ENCODE measurements at regions not wholly inside any gene's neighbourhood (a gene's known extent, or its start where the extent isn't known, plus 50 kb on each side); places are given as distances from the start of the nearest gene placed in this dataset.

- Histone ChIP-seq H3K9ac (ENCODE audit: insufficient read depth, low read length) (no peak overlapping the region), H3K27me3 (ENCODE audit: control insufficient read depth, insufficient read depth, low read length) (no peaks in the 10 kb centered on the region), H3K9me3 (ENCODE audit: control insufficient read depth, insufficient read depth, low read depth, low read length) (no peaks in the 10 kb centered on the region), H3K36me3 (ENCODE audit: control insufficient read depth, insufficient read depth, low read length) (no peaks in the 10 kb centered on the region), H3K27ac (ENCODE audit: insufficient read depth, low read length) (no peak overlapping the region), H4K20me1 (ENCODE audit: control insufficient read depth, extremely low read depth, insufficient read depth, low read length) (no peaks in the 10 kb centered on the region), H2AFZ (ENCODE audit: low read length) (no peak overlapping the region), H3K4me3 (replicated peaks in 1 of 4; ENCODE audit: control extremely low read depth in 1 of 4, insufficient read depth in 1 of 4, low read depth in 3 of 4, low read length in 4 of 4) (no peak overlapping the region), H3K4me1 (ENCODE audit: control insufficient read depth, extremely low read depth, insufficient read depth, low read length) (peaks cover 2% of the 10 kb centered on the region), H3K4me2 (ENCODE audit: extremely low read depth, insufficient read depth, low read length) (no peak overlapping the region), H3K79me2 (ENCODE audit: control insufficient read depth, insufficient read depth, low read length) (no peaks in the 10 kb centered on the region)
- no peak for TF ChIP-seq EZH2 (IDR thresholded peaks at IDR 0.05; ENCODE audit: low read length, missing control alignments)
- no peak for TF ChIP-seq CTCF (conservative IDR thresholded peaks at IDR 0.05 in 1 of 2, IDR thresholded peaks at IDR 0.05 in 1 of 2; ENCODE audit: low read depth in 1 of 2, low read length in 2 of 2)
- no peak for DNase-seq (ENCODE audit: low read depth in 2 of 2)
Measured at GRCh38 chr2:37836270-37836669, 88.8 kb upstream of the RMDN2 start.

GRCh38 chr2:37836711-37837110 lies 88.4 kb upstream of the RMDN2 start:
- DNase-seq (ENCODE audit: low read depth in 2 of 2): no peak
- H4K20me1 ChIP-seq (ENCODE audit: control insufficient read depth, extremely low read depth, insufficient read depth, low read length): no peaks in the 10 kb centered on the region
- TF ChIP-seq CTCF (conservative IDR thresholded peaks at IDR 0.05 in 1 of 2, IDR thresholded peaks at IDR 0.05 in 1 of 2; ENCODE audit: low read depth in 1 of 2, low read length in 2 of 2): no peak
- no peak for TF ChIP-seq EZH2 (IDR thresholded peaks at IDR 0.05; ENCODE audit: low read length, missing control alignments)

DNA sequence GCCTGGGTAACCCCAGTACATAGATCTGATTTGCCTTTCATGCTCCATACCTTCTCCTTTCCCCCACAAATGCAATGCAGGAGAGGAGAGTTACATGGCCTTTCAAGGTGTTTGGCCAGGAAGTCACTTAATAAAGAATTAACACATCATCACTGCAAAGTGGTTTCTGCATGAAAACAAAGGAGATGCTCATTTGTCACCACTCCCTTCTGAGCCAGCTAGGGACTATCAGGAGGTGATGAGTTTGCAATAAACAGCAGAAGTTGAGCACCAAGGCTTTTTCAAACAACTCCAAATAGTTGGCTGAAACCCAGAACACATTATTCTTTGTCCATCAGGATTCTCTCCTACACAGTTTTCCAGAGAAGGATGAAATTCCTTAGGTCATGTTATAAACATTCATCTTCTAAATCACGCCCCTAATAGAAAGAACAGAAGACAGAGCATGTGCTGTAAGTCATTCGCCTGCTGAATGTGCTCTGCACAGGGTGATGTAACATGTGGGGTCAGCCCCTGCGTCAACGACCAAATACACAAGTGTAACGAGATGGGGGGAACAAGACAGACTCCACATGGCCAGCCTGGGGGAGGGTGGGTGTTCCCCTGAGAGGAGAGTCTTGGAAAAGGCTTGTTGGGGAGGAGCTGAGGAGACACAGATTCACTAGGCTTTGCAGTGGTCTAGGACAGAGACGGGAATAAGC lies 87.3 kb upstream of the RMDN2 start:
- no peaks in the 10 kb centered on the region for H3K27me3 ChIP-seq (ENCODE audit: control insufficient read depth, insufficient read depth, low read length)
- no peaks in the 10 kb centered on the region for H3K9me3 ChIP-seq (ENCODE audit: control insufficient read depth, insufficient read depth, low read depth, low read length)
- peaks cover 2% of the 10 kb centered on the region for H3K4me1 ChIP-seq (ENCODE audit: control insufficient read depth, extremely low read depth, insufficient read depth, low read length)
- no peaks in the 10 kb centered on the region for H4K20me1 ChIP-seq (ENCODE audit: control insufficient read depth, extremely low read depth, insufficient read depth, low read length)
- no peak overlapping the region for H2AFZ ChIP-seq (ENCODE audit: low read length)
- no peak for TF ChIP-seq CTCF (conservative IDR thresholded peaks at IDR 0.05 in 1 of 2, IDR thresholded peaks at IDR 0.05 in 1 of 2; ENCODE audit: low read depth in 1 of 2, low read length in 2 of 2)
- no peak for TF ChIP-seq EZH2 (IDR thresholded peaks at IDR 0.05; ENCODE audit: low read length, missing control alignments)
- H3K9ac ChIP-seq (ENCODE audit: insufficient read depth, low read length): no peak overlapping the region
- no peak overlapping the region for H3K27ac ChIP-seq (ENCODE audit: insufficient read depth, low read length)
- peak in 1 of 2 donors; percentile 89 for DNase-seq (ENCODE audit: low read depth in 2 of 2)
- no peaks in the 10 kb centered on the region for H3K36me3 ChIP-seq (ENCODE audit: control insufficient read depth, insufficient read depth, low read length)
- H3K4me3 ChIP-seq (replicated peaks in 1 of 4; ENCODE audit: control extremely low read depth in 1 of 4, insufficient read depth in 1 of 4, low read depth in 3 of 4, low read length in 4 of 4): no peak overlapping the region
- no peak overlapping the region for H3K4me2 ChIP-seq (ENCODE audit: extremely low read depth, insufficient read depth, low read length)
- H3K79me2 ChIP-seq (ENCODE audit: control insufficient read depth, insufficient read depth, low read length): no peaks in the 10 kb centered on the region

More at GRCh38 chr2:37836711-37837110, 88.4 kb upstream of the RMDN2 start:
- H3K9me3 ChIP-seq (ENCODE audit: control insufficient read depth, insufficient read depth, low read depth, low read length): no peaks in the 10 kb centered on the region
- H3K79me2 ChIP-seq (ENCODE audit: control insufficient read depth, insufficient read depth, low read length): no peaks in the 10 kb centered on the region
- H3K27ac ChIP-seq (ENCODE audit: insufficient read depth, low read length): no peak overlapping the region
- no peak overlapping the region for H3K4me2 ChIP-seq (ENCODE audit: extremely low read depth, insufficient read depth, low read length)
- H3K27me3 ChIP-seq (ENCODE audit: control insufficient read depth, insufficient read depth, low read length): no peaks in the 10 kb centered on the region
- no peak overlapping the region for H3K9ac ChIP-seq (ENCODE audit: insufficient read depth, low read length)
- H3K36me3 ChIP-seq (ENCODE audit: control insufficient read depth, insufficient read depth, low read length): no peaks in the 10 kb centered on the region
- H2AFZ ChIP-seq (ENCODE audit: low read length): no peak overlapping the region
- peaks cover 2% of the 10 kb centered on the region for H3K4me1 ChIP-seq (ENCODE audit: control insufficient read depth, extremely low read depth, insufficient read depth, low read length)
- no peak overlapping the region for H3K4me3 ChIP-seq (replicated peaks in 1 of 4; ENCODE audit: control extremely low read depth in 1 of 4, insufficient read depth in 1 of 4, low read depth in 3 of 4, low read length in 4 of 4)
